ENCODE measurements at regions not wholly inside any gene's neighbourhood (a gene's known extent, or its start where the extent isn't known, plus 50 kb on each side); places are given as distances from the start of the nearest gene placed in this dataset.

- TF ChIP-seq EZH2 (IDR thresholded peaks at IDR 0.05; ENCODE audit: insufficient read depth, poor library complexity, severe bottlenecking) (no peak), EZH2phosphoT487 (IDR thresholded peaks at IDR 0.05; ENCODE audit: insufficient read depth, low read depth) (no peak)
Measured at GRCh38 chr1:208438112-208438699, 194.0 kb upstream of the PLXNA2 start.
